ENCODE measurements at regions not wholly inside any gene's neighbourhood (a gene's known extent, or its start where the extent isn't known, plus 50 kb on each side); places are given as distances from the start of the nearest gene placed in this dataset.

- Histone ChIP-seq H3K79me2 (ENCODE audit: control insufficient read depth, low read length) (no peaks in the 10 kb centered on the region), H3F3A (ENCODE audit: control insufficient read depth, insufficient read depth) (no peaks in the 10 kb centered on the region), H3K9me2 (replicated peaks; ENCODE audit: control insufficient read depth, low read length) (no peaks in the 10 kb centered on the region), H4K20me1 (ENCODE audit: control insufficient read depth, insufficient read depth, low read depth, low read length) (no peaks in the 10 kb centered on the region), H3K9me3 (ENCODE audit: control insufficient read depth, insufficient read depth, low read length) (no peaks in the 10 kb centered on the region; the same call in 1 of the 2 replicates), H3K36me3 (ENCODE audit: control insufficient read depth, low read length) (no peaks in the 10 kb centered on the region), H3K27ac (ENCODE audit: low read depth, low read length) (no peak overlapping the region), H3K4me2 (ENCODE audit: low read length) (no peak overlapping the region), H3K27me3 (ENCODE audit: control insufficient read depth, low read length) (no peaks in the 10 kb centered on the region), H3K4me1 (ENCODE audit: control insufficient read depth, low read length) (no peaks in the 10 kb centered on the region), H3K4me3 (ENCODE audit: low read length) (no peak overlapping the region)
- TF ChIP-seq EZH2phosphoT487 (IDR thresholded peaks at IDR 0.05; ENCODE audit: borderline replicate concordance, low read length) (no peak), CTCF (IDR thresholded peaks at IDR 0.05; ENCODE audit: low read depth, low read length, poor library complexity, severe bottlenecking) (no peak)
These were observed 72.6 kb upstream of the TSHZ3 start for GRCh38 chr19:31421856-31422255.

GRCh38 chr19:31423896-31424295, 74.7 kb upstream of the TSHZ3 start:
- no peaks in the 10 kb centered on the region for H3K9me2 ChIP-seq (replicated peaks; ENCODE audit: control insufficient read depth, low read length)
- no peaks in the 10 kb centered on the region for H3K27me3 ChIP-seq (ENCODE audit: control insufficient read depth, low read length)
- no peaks in the 10 kb centered on the region for H3K36me3 ChIP-seq (ENCODE audit: control insufficient read depth, low read length)
- no peak overlapping the region for H3K27ac ChIP-seq (ENCODE audit: low read depth, low read length)
- H3F3A ChIP-seq (ENCODE audit: control insufficient read depth, insufficient read depth), result no peaks in the 10 kb centered on the region
- no peak overlapping the region for H3K4me3 ChIP-seq (ENCODE audit: low read length)
- no peak overlapping the region for H3K4me2 ChIP-seq (ENCODE audit: low read length)
- TF ChIP-seq EZH2phosphoT487 (IDR thresholded peaks at IDR 0.05; ENCODE audit: borderline replicate concordance, low read length) (no peak), CTCF (IDR thresholded peaks at IDR 0.05; ENCODE audit: low read depth, low read length, poor library complexity, severe bottlenecking) (no peak)
- no peaks in the 10 kb centered on the region; the same call in 1 of the 2 replicates for H3K9me3 ChIP-seq (ENCODE audit: control insufficient read depth, insufficient read depth, low read length)
- no peaks in the 10 kb centered on the region for H4K20me1 ChIP-seq (ENCODE audit: control insufficient read depth, insufficient read depth, low read depth, low read length)
- H3K79me2 ChIP-seq (ENCODE audit: control insufficient read depth, low read length), result no peaks in the 10 kb centered on the region
- H3K4me1 ChIP-seq (ENCODE audit: control insufficient read depth, low read length), result no peaks in the 10 kb centered on the region

- no peak overlapping the region for H3K27ac ChIP-seq (ENCODE audit: low read depth, low read length)
- no peaks in the 10 kb centered on the region for H3K4me1 ChIP-seq (ENCODE audit: control insufficient read depth, low read length)
- no peaks in the 10 kb centered on the region for H3K36me3 ChIP-seq (ENCODE audit: control insufficient read depth, low read length)
- H3K79me2 ChIP-seq (ENCODE audit: control insufficient read depth, low read length), result no peaks in the 10 kb centered on the region
- no peaks in the 10 kb centered on the region for H3K9me2 ChIP-seq (replicated peaks; ENCODE audit: control insufficient read depth, low read length)
- H3K4me3 ChIP-seq (ENCODE audit: low read length), result no peak overlapping the region
- no peaks in the 10 kb centered on the region for H3F3A ChIP-seq (ENCODE audit: control insufficient read depth, insufficient read depth)
- no peaks in the 10 kb centered on the region; the same call in 1 of the 2 replicates for H3K9me3 ChIP-seq (ENCODE audit: control insufficient read depth, insufficient read depth, low read length)
- TF ChIP-seq CTCF (IDR thresholded peaks at IDR 0.05; ENCODE audit: low read depth, low read length, poor library complexity, severe bottlenecking), result no peak
- no peak for TF ChIP-seq EZH2phosphoT487 (IDR thresholded peaks at IDR 0.05; ENCODE audit: borderline replicate concordance, low read length)
- no peak overlapping the region for H3K4me2 ChIP-seq (ENCODE audit: low read length)
- H3K27me3 ChIP-seq (ENCODE audit: control insufficient read depth, low read length), result no peaks in the 10 kb centered on the region
- no peaks in the 10 kb centered on the region for H4K20me1 ChIP-seq (ENCODE audit: control insufficient read depth, insufficient read depth, low read depth, low read length)
These were observed 75.8 kb upstream of the TSHZ3 start for GRCh38 chr19:31424861-31425620.
